NCI-H345 treated with DMSO at 0.1 percent for 48 hours (cell line): ENCODE measurements at regions not wholly inside any gene's neighbourhood (a gene's known extent, or its start where the extent isn't known, plus 50 kb on each side); places are given as distances from the start of the nearest gene placed in this dataset.

Experiments used
- DNase-seq: peaks from one replicate; lab custom pipeline; 2025; ENCODE audit not compliant: unreplicated experiment; lab: John Stamatoyannopoulos, UW

DNA sequence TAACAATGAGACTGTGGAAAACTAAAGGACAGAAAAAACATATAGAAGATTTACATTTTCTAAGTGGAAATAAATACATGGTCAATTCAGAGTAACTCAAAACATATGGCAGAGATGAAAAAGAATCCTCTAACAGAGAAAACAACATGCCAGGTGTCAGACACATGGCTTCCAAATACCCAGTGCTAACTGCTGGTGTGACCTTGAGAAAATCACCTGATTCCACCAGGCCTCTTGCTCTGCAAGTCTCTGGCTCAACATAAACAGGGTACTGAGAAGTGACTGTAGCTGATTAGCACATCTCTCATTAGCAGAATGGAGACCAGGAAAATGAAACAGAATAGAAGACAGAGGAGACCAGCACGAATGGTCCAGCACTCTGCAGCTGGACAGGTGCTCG is 210.8 kb downstream of the HNMT start:
- DNase-seq: no peak

- DNase-seq: no peak
Observed at GRCh38 chr2:138176862-138177439, 212.7 kb downstream of the HNMT start.

GRCh38 chr2:138177693-138178092 is 213.4 kb downstream of the HNMT start:
- DNase-seq: no peak

GRCh38 chr2:138180692-138181386 is 216.6 kb downstream of the HNMT start:
- DNase-seq: no peak

DNA sequence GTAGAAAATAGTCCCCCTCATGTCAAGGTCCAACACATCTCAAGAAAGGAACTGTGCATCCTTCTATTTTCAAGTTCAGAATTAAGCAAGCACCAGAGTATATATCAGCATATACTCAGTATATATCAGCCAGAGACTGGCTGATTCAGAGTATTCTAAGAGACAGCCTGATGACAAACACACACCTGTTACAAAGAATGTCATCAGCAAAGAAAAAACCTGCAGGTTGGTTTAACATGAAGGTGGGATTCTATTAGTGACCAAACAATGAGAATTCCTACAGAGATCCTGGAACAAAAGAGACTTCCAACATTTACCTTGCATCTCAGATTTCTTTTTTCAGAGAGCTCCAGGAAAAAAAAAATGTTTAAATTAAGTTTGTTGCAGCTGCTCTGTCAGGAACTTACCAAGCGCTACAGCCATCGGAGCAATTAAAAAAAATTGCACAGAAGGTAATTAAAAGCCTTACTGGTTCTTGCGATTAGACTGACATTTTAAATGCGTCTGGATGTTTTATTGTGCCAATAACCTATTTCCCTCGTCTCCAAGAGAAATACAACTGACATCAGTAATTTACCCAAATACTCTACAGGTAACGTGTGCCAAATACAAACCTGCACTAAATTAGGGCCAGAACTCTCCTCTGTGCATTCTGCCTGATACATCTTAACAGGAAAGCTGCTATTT is 218.1 kb downstream of the HNMT start:
- no peak for DNase-seq

DNA sequence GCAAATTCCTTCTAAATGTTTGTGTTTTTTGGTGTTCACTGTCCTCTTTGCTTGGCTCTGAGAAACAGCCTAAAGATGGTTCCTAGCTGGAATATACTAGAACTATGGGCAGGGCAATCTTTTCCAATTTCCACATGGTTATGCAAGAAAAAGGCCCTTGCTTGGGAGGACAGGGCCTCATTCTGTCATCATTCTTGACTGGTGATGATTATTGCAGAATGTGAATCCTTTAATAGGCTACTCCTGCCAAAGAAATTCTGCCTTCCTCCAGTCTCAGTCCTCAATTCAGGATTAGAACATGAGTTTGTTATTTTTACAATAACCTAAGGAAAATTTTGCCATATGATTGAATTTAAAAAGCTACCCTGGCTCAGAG is 218.7 kb downstream of the HNMT start:
- no peak for DNase-seq

DNA sequence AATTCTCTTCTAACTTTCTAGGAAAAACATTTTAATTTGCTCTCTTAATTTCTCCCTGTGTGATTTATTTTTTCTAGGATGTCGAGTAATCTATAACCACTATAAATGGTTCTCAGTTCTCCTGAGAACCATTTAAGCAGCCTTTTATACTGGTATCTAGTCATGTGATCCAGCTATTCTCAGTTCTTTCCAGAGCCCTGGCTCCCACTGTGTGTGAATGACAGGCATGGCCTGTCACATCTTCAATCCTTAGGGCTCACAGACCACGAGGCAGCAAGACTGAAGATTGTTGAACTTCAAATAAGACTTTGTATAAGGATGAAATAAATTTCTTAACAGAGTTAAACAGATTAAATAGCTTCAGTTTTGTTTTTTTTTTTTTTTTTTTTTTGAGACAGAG is 219.4 kb downstream of the HNMT start:
- no peak for DNase-seq

- no peak for DNase-seq
Observed at GRCh38 chr2:138184428-138184827, 220.2 kb downstream of the HNMT start.

DNA sequence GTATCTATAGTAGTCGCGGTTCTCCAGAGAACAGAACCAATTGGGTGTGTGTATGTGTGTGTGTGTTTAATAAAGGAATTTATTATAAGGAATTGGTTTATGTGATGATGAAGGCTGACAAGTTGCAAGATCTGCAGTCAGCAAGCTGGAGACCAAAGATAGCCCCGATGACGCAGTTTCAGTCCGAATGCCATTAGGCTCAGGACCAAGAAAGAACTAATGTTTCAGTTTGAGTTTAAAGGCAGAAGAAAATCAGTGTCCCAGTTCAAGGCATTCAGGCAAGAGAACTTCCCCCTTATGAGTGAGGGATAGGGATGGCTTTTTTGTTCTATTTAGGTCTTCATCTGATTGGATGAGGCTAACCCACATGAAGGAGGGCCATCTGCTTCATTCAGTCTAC is 221.6 kb downstream of the HNMT start:
- no peak for DNase-seq

GRCh38 chr2:138187221-138187620 is 222.9 kb downstream of the HNMT start:
- no peak for DNase-seq

- DNase-seq: no peak
Observed at GRCh38 chr2:138190999-138191398, 226.7 kb downstream of the HNMT start.

DNA sequence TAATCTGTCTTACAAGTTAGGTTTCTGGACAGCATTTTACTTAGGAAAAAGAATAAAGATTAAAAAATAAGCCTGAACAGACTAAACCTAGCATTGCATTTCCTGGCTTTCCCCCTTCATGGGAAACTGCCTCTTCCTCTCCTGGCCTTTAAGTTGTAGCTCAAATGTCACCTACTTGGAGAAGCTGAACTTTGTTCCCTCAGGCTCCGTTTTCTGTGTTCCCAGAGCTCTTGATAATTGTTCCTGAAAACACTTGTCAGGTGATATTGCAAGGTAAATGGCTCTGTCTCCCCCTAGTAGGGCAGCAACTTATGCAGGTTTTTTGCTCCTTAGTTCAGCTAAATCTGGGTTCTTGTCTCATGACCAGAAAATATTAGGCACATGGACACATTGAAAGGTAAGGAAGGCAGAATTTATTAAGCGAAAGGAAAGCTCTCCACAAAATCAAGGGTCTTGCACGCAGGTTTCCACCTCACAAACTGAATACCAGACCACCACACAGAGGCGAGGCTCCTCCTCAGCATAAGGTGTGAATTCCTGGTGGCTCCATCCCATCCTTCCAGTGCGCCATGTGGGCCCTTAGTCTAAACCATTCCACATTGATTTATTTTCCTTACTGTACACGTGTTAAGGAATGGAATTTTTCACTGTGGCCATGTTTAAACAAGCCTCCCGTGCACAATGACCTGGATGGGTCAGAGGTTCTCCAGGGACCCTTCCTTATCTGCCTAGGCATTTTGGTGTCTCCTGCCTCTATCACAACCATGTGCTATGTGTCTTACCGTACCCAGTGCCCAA is 229.3 kb downstream of the HNMT start:
- no peak for DNase-seq

- DNase-seq: no peak
Observed at GRCh38 chr2:138201286-138201685, 237.0 kb downstream of the HNMT start.

- DNase-seq: no peak
Observed at GRCh38 chr2:138202762-138203161, 238.5 kb downstream of the HNMT start.

DNA sequence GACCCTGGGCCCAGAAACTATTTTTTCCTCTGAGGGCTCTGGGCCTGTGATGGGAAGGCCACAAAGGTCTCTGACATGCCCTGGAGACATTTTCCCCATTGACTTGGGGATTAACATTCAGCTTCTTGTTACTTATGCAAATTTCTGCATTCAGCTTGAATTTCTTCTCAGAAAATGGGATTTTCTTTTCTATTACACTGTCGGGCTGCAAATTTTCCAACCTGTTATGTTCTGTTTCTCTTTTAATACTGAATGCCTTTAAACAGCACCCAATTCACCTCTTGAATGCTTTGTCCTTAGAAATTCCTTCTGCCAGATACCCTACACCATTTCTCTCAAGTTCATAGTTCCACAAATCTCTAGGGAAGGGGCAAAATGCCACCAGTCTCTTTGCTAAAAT is 241.0 kb downstream of the HNMT start:
- DNase-seq: no peak

DNA sequence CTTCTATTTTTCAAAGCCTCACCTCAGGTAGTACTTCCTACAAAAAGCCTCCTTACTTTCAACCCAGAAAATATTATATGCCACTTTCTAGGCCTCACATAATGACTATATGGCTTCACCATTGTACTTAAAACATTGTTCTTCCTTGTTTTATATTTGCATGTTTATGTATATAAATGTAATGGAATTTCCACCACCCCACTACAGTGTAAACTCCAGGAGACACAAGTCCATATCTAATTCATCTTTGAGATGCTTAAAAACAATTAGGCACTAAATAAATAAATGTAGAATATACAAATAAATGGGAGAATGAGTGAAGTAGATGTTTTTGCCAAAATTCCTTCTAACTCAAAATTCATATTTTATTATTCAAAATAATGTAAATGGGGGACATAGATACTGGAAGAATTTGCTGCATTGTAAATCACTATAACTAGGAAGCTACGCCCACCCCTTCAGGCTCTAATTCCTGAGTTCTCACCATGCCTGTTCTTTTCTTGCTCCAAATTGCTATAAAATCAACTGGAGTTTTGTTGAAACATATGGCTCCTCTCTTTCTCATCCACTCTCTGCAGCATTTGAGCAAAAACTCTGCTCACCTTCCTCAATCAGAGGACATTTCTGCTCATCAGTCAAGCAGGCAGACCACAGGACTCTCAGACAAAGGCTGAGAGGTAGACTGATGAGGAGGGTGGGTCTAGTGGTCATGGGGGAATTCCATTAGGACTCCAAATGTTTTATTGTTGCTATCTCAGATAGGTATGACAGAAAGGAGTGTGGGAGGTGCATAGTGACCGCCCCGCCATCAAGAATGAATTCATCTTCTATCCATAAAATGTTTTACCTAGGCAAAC is 243.0 kb downstream of the HNMT start:
- DNase-seq: no peak

DNA sequence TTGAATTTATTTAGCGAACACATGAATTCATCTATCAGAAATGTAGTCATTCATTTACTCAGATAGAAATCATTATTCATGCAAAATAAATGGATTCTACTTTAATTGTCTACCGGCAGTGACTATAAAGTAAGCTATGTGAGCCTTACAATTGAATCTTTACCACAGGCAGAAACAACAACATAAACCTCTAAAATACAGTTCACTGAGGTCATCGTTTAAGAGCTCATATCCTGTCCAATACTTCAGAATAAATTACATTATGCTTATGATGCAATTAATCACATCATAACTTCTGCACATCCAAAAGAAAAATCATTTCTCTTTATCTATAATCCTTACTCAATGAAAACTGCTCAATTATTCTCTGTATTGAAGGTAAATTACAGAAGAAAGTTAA is 244.7 kb downstream of the HNMT start:
- no peak for DNase-seq

DNA sequence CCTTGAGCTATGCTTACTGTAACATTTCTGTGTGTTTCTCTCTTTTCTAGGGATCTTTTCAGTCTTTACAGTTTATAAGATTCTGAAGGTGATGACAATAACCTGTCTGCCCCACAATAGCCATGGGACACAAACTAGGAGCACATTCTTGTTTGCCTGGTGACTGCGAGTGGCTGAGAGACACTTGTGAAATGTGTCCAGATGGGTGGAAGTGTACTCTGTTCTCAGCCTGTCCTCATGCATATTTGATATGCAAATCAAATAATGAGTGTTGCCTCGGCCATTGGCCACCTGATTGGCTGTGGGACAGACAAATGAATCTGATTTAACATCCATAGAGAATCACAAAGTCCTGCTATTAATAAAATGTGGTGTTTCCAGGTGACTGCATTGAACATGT is 246.2 kb downstream of the HNMT start:
- no peak for DNase-seq

DNA sequence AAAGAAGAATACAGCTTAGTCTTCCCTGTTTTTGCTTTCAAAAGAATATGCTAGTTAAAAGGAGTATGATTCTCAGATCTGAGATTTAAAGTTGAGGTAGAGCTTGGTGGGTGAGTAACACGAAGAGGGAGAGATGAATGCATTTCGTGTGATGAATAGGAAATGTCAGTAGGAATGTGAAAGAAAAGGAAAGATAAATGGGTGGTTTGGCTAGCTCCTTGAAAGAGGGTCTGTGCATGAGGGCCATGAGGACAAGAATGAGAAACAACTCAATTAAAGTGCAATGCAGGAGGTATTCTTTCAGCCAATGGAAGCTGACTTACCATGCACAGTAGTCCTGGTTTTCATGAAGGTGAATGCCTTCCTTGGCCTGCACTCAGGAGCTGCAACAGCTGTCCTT is 248.2 kb downstream of the HNMT start:
- no peak for DNase-seq

GRCh38 chr2:138213084-138213483 is 248.8 kb downstream of the HNMT start:
- no peak for DNase-seq

GRCh38 chr2:138213624-138214023 is 249.4 kb downstream of the HNMT start:
- no peak for DNase-seq
